Fibroblast of villous mesenchyme (primary cell): ENCODE measurements at regions not wholly inside any gene's neighbourhood (a gene's known extent, or its start where the extent isn't known, plus 50 kb on each side); places are given as distances from the start of the nearest gene placed in this dataset.

Source experiments
- DNase-seq: peaks from one replicate; pipeline ENCODE4 v3.0.0-alpha.2; 2010; ENCODE audit warnings: low read depth
- H3K4me3 ChIP-seq: 2 replicates; pipeline ENCODE4 v1.5.1; 2011; ENCODE audit warnings: low read depth, mild to moderate bottlenecking, low read length
- TF ChIP-seq, protein P1 (sequence below): IDR thresholded peaks from 2 replicates; pipeline ENCODE4 v1.5.1; 2012; ENCODE audit warnings: low read depth, mild to moderate bottlenecking, low read length; ENCODE audit not compliant: insufficient read depth

DNA sequence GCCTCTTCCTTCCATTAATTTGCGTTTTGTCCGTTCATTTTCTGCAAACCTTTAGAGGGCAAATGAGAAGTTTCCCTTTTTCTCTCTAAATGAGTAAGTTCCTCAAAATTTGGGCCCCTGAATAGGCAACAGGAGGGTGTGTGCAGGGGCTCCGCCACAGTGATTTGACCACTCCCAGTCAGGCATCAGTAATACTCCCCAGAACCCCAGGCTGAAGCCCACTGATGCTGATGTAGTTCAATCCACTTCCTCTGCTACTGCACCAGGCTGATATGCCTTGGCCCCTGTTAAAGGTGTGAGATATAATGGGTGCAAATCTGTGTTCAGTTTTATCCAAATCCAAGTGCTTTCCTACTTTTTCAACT, 1150.0 kb downstream of the RPIA start:
- no peak overlapping the region for H3K4me3 ChIP-seq
- DNase-seq: no peak
- TF ChIP-seq, protein P1, sequence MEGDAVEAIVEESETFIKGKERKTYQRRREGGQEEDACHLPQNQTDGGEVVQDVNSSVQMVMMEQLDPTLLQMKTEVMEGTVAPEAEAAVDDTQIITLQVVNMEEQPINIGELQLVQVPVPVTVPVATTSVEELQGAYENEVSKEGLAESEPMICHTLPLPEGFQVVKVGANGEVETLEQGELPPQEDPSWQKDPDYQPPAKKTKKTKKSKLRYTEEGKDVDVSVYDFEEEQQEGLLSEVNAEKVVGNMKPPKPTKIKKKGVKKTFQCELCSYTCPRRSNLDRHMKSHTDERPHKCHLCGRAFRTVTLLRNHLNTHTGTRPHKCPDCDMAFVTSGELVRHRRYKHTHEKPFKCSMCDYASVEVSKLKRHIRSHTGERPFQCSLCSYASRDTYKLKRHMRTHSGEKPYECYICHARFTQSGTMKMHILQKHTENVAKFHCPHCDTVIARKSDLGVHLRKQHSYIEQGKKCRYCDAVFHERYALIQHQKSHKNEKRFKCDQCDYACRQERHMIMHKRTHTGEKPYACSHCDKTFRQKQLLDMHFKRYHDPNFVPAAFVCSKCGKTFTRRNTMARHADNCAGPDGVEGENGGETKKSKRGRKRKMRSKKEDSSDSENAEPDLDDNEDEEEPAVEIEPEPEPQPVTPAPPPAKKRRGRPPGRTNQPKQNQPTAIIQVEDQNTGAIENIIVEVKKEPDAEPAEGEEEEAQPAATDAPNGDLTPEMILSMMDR: no peak

DNA sequence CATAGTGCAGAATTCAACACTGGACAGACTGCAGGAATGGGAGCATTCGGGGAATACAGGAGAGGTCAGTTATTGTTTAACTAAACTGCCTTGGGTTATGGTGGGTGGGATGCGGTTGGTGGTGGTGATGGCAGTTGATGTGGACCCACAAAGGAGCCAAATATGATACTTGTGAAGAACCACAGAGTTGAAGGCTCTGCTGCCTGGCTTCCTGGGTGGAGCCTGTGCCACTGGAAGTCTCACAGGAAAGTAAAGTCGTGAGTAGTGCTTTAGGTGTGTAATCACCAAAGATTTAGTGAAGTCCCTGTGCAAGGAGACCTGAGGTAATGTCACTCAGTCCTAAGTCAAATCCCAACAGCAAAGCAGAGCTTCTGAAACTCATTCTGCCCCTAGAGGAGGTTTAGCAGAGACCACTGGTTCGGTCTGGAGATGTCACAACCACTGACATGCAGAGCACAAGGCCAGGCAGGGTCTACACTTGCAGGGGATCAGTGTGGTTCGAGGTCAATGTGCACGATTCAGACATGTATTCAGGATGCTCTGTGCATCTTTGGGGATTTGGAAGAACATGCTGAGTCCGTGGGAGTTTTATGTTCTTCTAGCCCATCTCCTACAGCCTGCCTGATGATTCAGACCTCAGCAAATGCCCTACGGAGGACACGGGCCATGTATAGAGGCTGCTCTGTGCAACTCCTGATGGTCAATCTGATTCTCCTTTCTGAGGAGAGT, 1150.9 kb downstream of the RPIA start:
- TF ChIP-seq, protein P1: no peak

DNA sequence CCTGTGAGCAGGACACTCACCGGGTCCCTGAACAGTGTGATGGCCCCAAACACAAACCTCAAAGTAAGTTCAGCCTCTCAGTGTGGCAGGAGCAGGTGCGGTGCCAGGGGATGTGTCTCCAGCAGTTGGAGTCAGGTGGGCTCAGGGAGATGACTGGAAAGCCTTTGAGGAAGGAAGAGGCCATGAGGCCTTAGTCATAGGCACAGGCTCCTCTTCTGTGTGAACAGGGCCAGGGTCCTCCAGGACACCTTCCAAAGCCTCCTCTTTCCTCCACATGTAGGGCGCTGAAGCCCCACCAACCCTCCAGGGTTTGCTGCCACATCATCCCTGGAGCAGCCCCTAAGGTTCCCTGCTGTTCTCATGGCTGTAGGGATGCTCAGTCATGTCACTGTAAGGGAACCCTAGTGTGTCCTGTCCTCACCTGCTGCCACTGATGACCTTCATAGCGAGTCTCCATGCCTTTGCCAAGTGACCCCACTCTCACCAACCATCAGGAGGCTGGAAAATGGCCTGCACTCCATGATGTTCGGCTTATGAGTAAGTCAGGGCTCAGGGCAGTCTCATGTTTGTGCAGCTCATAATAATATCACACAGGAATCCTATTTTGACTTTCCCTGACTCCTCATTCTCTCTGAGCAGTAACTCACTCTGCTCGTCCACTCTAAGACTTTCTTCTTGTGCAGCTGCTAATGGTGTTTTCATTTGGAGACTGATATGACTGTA, 1152.9 kb downstream of the RPIA start:
- TF ChIP-seq, protein P1: no peak
- no peak for DNase-seq
- H3K4me3 ChIP-seq: no peak overlapping the region

More for the DNA sequence above, 1150.9 kb downstream of the RPIA start:
- H3K4me3 ChIP-seq: no peak overlapping the region
- DNase-seq: no peak

DNA sequence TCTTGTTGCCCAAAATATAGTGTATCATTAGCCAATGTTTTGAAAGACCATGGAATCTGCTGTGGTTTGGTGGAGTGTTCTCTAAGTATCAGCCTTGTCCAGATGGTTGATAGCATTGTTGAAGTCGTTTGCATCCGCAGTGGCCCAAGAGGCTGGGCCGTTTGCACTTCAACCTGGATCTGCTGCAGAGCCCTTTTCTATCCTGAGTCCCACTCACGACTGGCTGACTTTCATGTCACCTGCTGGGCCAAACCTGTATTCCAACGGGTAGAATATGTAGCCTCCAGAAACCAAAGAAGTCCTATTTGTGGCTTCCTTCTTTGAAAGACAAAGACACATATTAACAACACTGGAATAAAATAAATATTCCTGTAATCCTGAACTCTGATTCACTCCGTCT, 1154.1 kb downstream of the RPIA start:
- H3K4me3 ChIP-seq: no peak overlapping the region
- TF ChIP-seq, protein P1: no peak
- no peak for DNase-seq

DNA sequence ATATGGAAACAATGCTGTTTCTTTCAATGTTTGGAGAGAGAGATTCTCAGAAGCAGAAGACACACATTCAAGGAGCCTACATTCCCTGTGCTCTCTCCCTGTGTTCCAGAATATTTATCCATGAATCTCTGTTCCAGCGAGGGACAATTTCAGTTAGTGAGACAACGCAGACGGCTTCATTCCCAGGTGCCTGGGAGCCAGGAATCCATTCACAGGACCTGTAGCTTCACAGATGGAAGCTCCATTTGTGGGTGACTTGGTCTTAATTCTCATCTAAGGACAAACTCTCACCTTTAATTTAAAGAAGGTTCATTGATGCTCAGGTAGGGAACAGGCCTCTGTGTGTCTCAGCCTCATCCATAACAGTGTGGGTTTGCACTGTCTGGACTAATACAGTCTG, 1156.6 kb downstream of the RPIA start:
- no peak overlapping the region for H3K4me3 ChIP-seq
- DNase-seq: no peak
- TF ChIP-seq, protein P1: no peak

DNA sequence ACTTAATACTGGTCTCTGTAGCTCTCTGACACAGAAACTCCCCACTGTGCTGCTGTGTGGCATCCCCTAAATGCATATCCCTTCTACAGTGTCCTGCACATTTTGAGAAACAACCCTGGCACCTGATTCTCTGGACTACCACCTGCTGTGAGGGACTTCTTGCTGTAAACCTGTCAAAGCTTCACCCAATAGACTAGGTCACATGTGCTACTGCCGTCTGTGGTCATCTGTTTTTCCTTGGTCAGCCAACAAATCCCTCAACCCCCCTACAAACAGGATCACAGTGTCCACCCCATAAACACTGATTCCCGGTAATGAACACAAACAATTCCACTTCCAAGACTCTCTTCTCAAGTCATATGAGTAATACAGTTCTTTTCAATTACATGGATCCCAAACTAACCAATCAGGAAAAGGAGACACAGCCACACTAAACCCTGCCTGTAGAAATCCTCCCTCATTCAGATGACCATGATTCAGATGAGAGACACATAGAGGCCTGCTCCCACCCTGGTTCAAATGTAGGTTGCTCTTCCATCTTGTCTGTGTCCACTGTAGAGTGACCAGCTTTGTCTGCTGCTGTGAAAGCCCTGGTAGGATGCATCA, 1157.4 kb downstream of the RPIA start:
- no peak overlapping the region for H3K4me3 ChIP-seq
- DNase-seq: no peak
- TF ChIP-seq, protein P1: no peak
